CD4-positive, CD25-positive, alpha-beta regulatory T cell (primary cell): ENCODE measurements at regions not wholly inside any gene's neighbourhood (a gene's known extent, or its start where the extent isn't known, plus 50 kb on each side); places are given as distances from the start of the nearest gene placed in this dataset.

ENCODE experiments used
- ATAC-seq, 2 donors: fragments of 150-1000 bp; cut with Tn5 transposase; one replicate each; pipeline ENCODE4 v1.10.0; 2021; ENCODE audit warnings: low read depth in 2 of 2, moderate number of reproducible peaks in 2 of 2, moderate library complexity in 1 of 2
- DNase-seq, 3 donors: peaks; one replicate each; pipeline versions ENCODE4 v3.0.0 to v3.0.0-alpha.2; 2012 to 2022; ENCODE audit warnings: mixed read lengths in 1 of 3
- H3K27ac ChIP-seq: one replicate; pipeline ENCODE4 v1.7.0; 2013; ENCODE audit warnings: mild to moderate bottlenecking, low read length; ENCODE audit not compliant: insufficient read depth, poor library complexity, severe bottlenecking
- H3K27me3 ChIP-seq: one replicate; pipeline ENCODE4 v1.7.0; 2013; ENCODE audit warnings: low read length; ENCODE audit not compliant: control insufficient read depth, insufficient read depth
- H3K36me3 ChIP-seq: one replicate; pipeline ENCODE4 v1.7.0; 2013; ENCODE audit warnings: mild to moderate bottlenecking, low read length, moderate library complexity; ENCODE audit not compliant: control insufficient read depth, insufficient read depth
- H3K4me1 ChIP-seq: 2 replicates; pipeline ENCODE4 v1.7.0; 2013; ENCODE audit warnings: mild to moderate bottlenecking, low read length; ENCODE audit not compliant: insufficient read depth, control insufficient read depth, poor library complexity, severe bottlenecking
- H3K4me3 ChIP-seq: one replicate; pipeline ENCODE4 v1.7.0; 2013; ENCODE audit warnings: low read depth, mild to moderate bottlenecking, low read length, moderate library complexity
- H3K9me3 ChIP-seq, 2 experiments: 1 replicate in 1 of 2; 2 replicates in 1 of 2; pipeline ENCODE4 v1.7.0; 2013; ENCODE audit warnings: low read length in 2 of 2, mild to moderate bottlenecking in 1 of 2, moderate library complexity in 1 of 2; ENCODE audit not compliant: control insufficient read depth in 2 of 2
- H3K27ac Mint-ChIP-seq, 3 donors: one replicate each; pipeline ENCODE4 v1.8.0; 2020 to 2022; ENCODE audit warnings: mild to moderate bottlenecking in 3 of 3, mixed read lengths in 3 of 3, moderate library complexity in 2 of 3
- H3K27me3 Mint-ChIP-seq: one replicate; pipeline ENCODE4 v1.8.0; 2022; ENCODE audit warnings: mild to moderate bottlenecking, mixed read lengths
- H3K36me3 Mint-ChIP-seq: one replicate; pipeline ENCODE4 v1.8.0; 2020; ENCODE audit warnings: mixed read lengths
- H3K4me1 Mint-ChIP-seq, 4 donors: one replicate each; pipeline ENCODE4 v1.8.0; 2020 to 2022; ENCODE audit warnings: mixed read lengths in 4 of 4, mild to moderate bottlenecking in 1 of 4
- H3K4me3 Mint-ChIP-seq, 4 donors: one replicate each; pipeline ENCODE4 v1.8.0; 2020 to 2022; ENCODE audit warnings: mild to moderate bottlenecking in 4 of 4, mixed read lengths in 4 of 4, moderate library complexity in 3 of 4
- H3K9me3 Mint-ChIP-seq, 7 donors: one replicate each; pipeline ENCODE4 v1.8.0; 2020 to 2022; ENCODE audit warnings: mixed read lengths in 7 of 7, mild to moderate bottlenecking in 3 of 7, moderate library complexity in 2 of 7

- Mint-ChIP-seq H3K4me3 (no peak overlapping the region), H3K27me3 (peaks cover 4% of the 10 kb centered on the region), H3K36me3 (no peaks in the 10 kb centered on the region), H3K9me3 (peaks cover 0 to 3% (median 0%) of the 10 kb centered on the region in 7 donors), H3K27ac (no peak overlapping the region), H3K4me1 (no peaks in the 10 kb centered on the region)
- no peak overlapping the region for H3K4me3 ChIP-seq
- DNase-seq (no peak), ATAC-seq (no peak)
- H3K27me3 ChIP-seq, result peaks cover 7% of the 10 kb centered on the region
- no peaks in the 10 kb centered on the region for H3K36me3 ChIP-seq
- no peaks in the 10 kb centered on the region for H3K9me3 ChIP-seq
- H3K4me1 ChIP-seq, result no peaks in the 10 kb centered on the region
- no peak overlapping the region for H3K27ac ChIP-seq
These were observed 394.3 kb upstream of the C2CD4B start for GRCh38 chr15:62559381-62559733.

GRCh38 chr15:62561059-62561519 lies 396.0 kb upstream of the C2CD4B start:
- H3K4me3 Mint-ChIP-seq, result no peak overlapping the region
- no peaks in the 10 kb centered on the region for H3K36me3 Mint-ChIP-seq
- peaks cover 8% of the 10 kb centered on the region for H3K27me3 Mint-ChIP-seq

GRCh38 chr15:62561571-62561970 lies 396.5 kb upstream of the C2CD4B start:
- Mint-ChIP-seq H3K4me3 (no peak overlapping the region), H3K4me1 (no peaks in the 10 kb centered on the region), H3K36me3 (no peaks in the 10 kb centered on the region), H3K9me3 (peaks cover 0 to 3% (median 0%) of the 10 kb centered on the region in 7 donors), H3K27ac (no peak overlapping the region), H3K27me3 (peaks cover 4% of the 10 kb centered on the region)
- H3K27me3 ChIP-seq, result peaks cover 4% of the 10 kb centered on the region
- no peak overlapping the region for H3K27ac ChIP-seq
- H3K36me3 ChIP-seq, result no peaks in the 10 kb centered on the region
- no peaks in the 10 kb centered on the region for H3K9me3 ChIP-seq
- DNase-seq (no peak), ATAC-seq (no peak)
- H3K4me1 ChIP-seq, result no peaks in the 10 kb centered on the region
- H3K4me3 ChIP-seq, result no peak overlapping the region

More at GRCh38 chr15:62561059-62561519, 396.0 kb upstream of the C2CD4B start:
- H3K36me3 ChIP-seq, result no peaks in the 10 kb centered on the region
- peaks cover 7% of the 10 kb centered on the region for H3K27me3 ChIP-seq
- H3K9me3 Mint-ChIP-seq, result peaks cover 0 to 3% (median 0%) of the 10 kb centered on the region in 7 donors
- no peak overlapping the region for H3K4me3 ChIP-seq
- no peaks in the 10 kb centered on the region for H3K4me1 ChIP-seq
- H3K27ac ChIP-seq, result no peak overlapping the region
- no peaks in the 10 kb centered on the region for H3K4me1 Mint-ChIP-seq
- DNase-seq, result no peak
- no peak for ATAC-seq
- H3K9me3 ChIP-seq, result no peaks in the 10 kb centered on the region
- no peak overlapping the region for H3K27ac Mint-ChIP-seq

GRCh38 chr15:62564886-62565633 lies 400.0 kb upstream of the C2CD4B start:
- no peak overlapping the region for H3K4me3 ChIP-seq
- peaks cover 0 to 2% (median 0%) of the 10 kb centered on the region in 7 donors for H3K9me3 Mint-ChIP-seq
- peaks cover 3% of the 10 kb centered on the region for H3K27me3 ChIP-seq
- no peaks in the 10 kb centered on the region for H3K36me3 ChIP-seq
- no peak for ATAC-seq
- peaks cover 21% of the 10 kb centered on the region for H3K27me3 Mint-ChIP-seq
- no peak overlapping the region for H3K27ac Mint-ChIP-seq
- no peak overlapping the region for H3K27ac ChIP-seq
- no peaks in the 10 kb centered on the region for H3K4me1 ChIP-seq
- H3K9me3 ChIP-seq, result no peaks in the 10 kb centered on the region
- no peaks in the 10 kb centered on the region for H3K36me3 Mint-ChIP-seq
- H3K4me3 Mint-ChIP-seq, result no peak overlapping the region
- H3K4me1 Mint-ChIP-seq, result no peaks in the 10 kb centered on the region
- no peak for DNase-seq

- DNase-seq, result no peak
- H3K9me3 ChIP-seq, result no peaks in the 10 kb centered on the region
These were observed 400.5 kb upstream of the C2CD4B start for GRCh38 chr15:62565634-62566026.

GRCh38 chr15:62566248-62566647 lies 401.2 kb upstream of the C2CD4B start:
- peaks cover 0 to 2% (median 0%) of the 10 kb centered on the region in 7 donors for H3K9me3 Mint-ChIP-seq
- Histone ChIP-seq H3K4me1 (no peaks in the 10 kb centered on the region), H3K27ac (no peak overlapping the region), H3K9me3 (no peaks in the 10 kb centered on the region), H3K4me3 (no peak overlapping the region), H3K27me3 (peaks cover 3% of the 10 kb centered on the region), H3K36me3 (no peaks in the 10 kb centered on the region)
- no peak overlapping the region for H3K27ac Mint-ChIP-seq
- H3K36me3 Mint-ChIP-seq, result no peaks in the 10 kb centered on the region
- no peak overlapping the region for H3K4me3 Mint-ChIP-seq
- H3K4me1 Mint-ChIP-seq, result no peaks in the 10 kb centered on the region
- H3K27me3 Mint-ChIP-seq, result peaks cover 22% of the 10 kb centered on the region
- no peak for DNase-seq
- ATAC-seq, result no peak

More at GRCh38 chr15:62565634-62566026, 400.5 kb upstream of the C2CD4B start:
- H3K27ac Mint-ChIP-seq, result no peak overlapping the region
- H3K4me3 Mint-ChIP-seq, result no peak overlapping the region
- H3K36me3 ChIP-seq, result no peaks in the 10 kb centered on the region
- no peak overlapping the region for H3K27ac ChIP-seq
- H3K27me3 Mint-ChIP-seq, result peaks cover 22% of the 10 kb centered on the region
- H3K36me3 Mint-ChIP-seq, result no peaks in the 10 kb centered on the region
- H3K4me1 ChIP-seq, result no peaks in the 10 kb centered on the region
- ATAC-seq, result no peak
- no peaks in the 10 kb centered on the region for H3K4me1 Mint-ChIP-seq
- H3K4me3 ChIP-seq, result no peak overlapping the region
- peaks cover 0 to 2% (median 0%) of the 10 kb centered on the region in 7 donors for H3K9me3 Mint-ChIP-seq
- peaks cover 3% of the 10 kb centered on the region for H3K27me3 ChIP-seq

GRCh38 chr15:62567501-62567900 lies 402.4 kb upstream of the C2CD4B start:
- Mint-ChIP-seq H3K27ac (no peak overlapping the region), H3K36me3 (no peaks in the 10 kb centered on the region), H3K4me1 (no peaks in the 10 kb centered on the region), H3K4me3 (no peak overlapping the region), H3K27me3 (peaks cover 22% of the 10 kb centered on the region), H3K9me3 (peaks cover 0 to 2% (median 0%) of the 10 kb centered on the region in 7 donors)
- Histone ChIP-seq H3K27me3 (peaks cover 3% of the 10 kb centered on the region), H3K27ac (no peak overlapping the region), H3K4me1 (no peaks in the 10 kb centered on the region), H3K36me3 (no peaks in the 10 kb centered on the region), H3K9me3 (no peaks in the 10 kb centered on the region), H3K4me3 (no peak overlapping the region)
- no peak for DNase-seq
- ATAC-seq, result no peak

GRCh38 chr15:62568004-62568403 lies 402.9 kb upstream of the C2CD4B start:
- peaks cover 0 to 2% (median 0%) of the 10 kb centered on the region in 7 donors for H3K9me3 Mint-ChIP-seq
- peaks cover 24% of the 10 kb centered on the region for H3K27me3 Mint-ChIP-seq
- H3K4me3 Mint-ChIP-seq, result no peak overlapping the region
- H3K36me3 Mint-ChIP-seq, result no peaks in the 10 kb centered on the region
- no peak for ATAC-seq
- Histone ChIP-seq H3K4me3 (no peak overlapping the region), H3K36me3 (no peaks in the 10 kb centered on the region), H3K27ac (no peak overlapping the region), H3K27me3 (peaks cover 3% of the 10 kb centered on the region), H3K9me3 (no peaks in the 10 kb centered on the region), H3K4me1 (no peaks in the 10 kb centered on the region)
- H3K4me1 Mint-ChIP-seq, result no peaks in the 10 kb centered on the region
- no peak overlapping the region for H3K27ac Mint-ChIP-seq
- DNase-seq, result no peak
